CD4-positive, alpha-beta T cell (primary cell): ENCODE measurements at regions not wholly inside any gene's neighbourhood (a gene's known extent, or its start where the extent isn't known, plus 50 kb on each side); places are given as distances from the start of the nearest gene placed in this dataset.
"Not testable (repeated sequence)": the region's sequence is repeated elsewhere in the genome, so short reads cannot be mapped to it uniquely, and the experiment has no call there.

Experiments
- ATAC-seq: fragments of 200-7000 bp; cut with Tn5 transposase; one replicate; pipeline ENCODE4 v1.10.0; 2022; ENCODE audit warnings: mild to moderate bottlenecking; ENCODE audit not compliant: poor library complexity
- CTCF ChIA-PET: fragments of 350-600 bp; sonication (Branson Sonifier 250); formaldehyde crosslinking; loops from one replicate; lab custom pipeline; 2021; ENCODE audit warnings: antibody characterized with exemption, inconsistent platforms; lab: Charles Lee
- POLR2A ChIA-PET: fragments of 350-600 bp; sonication (Branson Sonifier 250); formaldehyde crosslinking; loops from one replicate; lab custom pipeline; 2021; ENCODE audit warnings: antibody characterized with exemption, inconsistent platforms; lab: Charles Lee
- DNase-seq, 14 experiments: peaks; one replicate each; pipeline ENCODE4 v3.0.0-alpha.2; 2013 to 2020; ENCODE audit warnings: mixed read lengths in 2 of 14
- H3K27ac ChIP-seq, 2 donors: one replicate each; pipeline versions ENCODE4 v1.5.1 to v1.7.0; 2013; ENCODE audit warnings: low read length in 2 of 2, low read depth in 1 of 2, mild to moderate bottlenecking in 1 of 2
- H3K27me3 ChIP-seq, 2 experiments: 1 replicate in 1 of 2; 2 replicates in 1 of 2; pipeline versions ENCODE4 v1.6.1 to v1.7.0; 2013; ENCODE audit warnings: low read length in 2 of 2, control low read depth in 1 of 2, mild to moderate bottlenecking in 1 of 2, moderate library complexity in 1 of 2; ENCODE audit not compliant: insufficient read depth in 2 of 2, control insufficient read depth in 1 of 2
- H3K36me3 ChIP-seq: one replicate; pipeline ENCODE4 v1.6.1; 2013; ENCODE audit warnings: low read length, control low read depth; ENCODE audit not compliant: insufficient read depth
- H3K4me1 ChIP-seq: one replicate; pipeline ENCODE4 v1.6.1; 2013; ENCODE audit warnings: low read length, control low read depth; ENCODE audit not compliant: insufficient read depth
- H3K4me3 ChIP-seq: one replicate; pipeline ENCODE4 v1.5.1; 2013; ENCODE audit warnings: mild to moderate bottlenecking, low read length, moderate library complexity
- H3K9me3 ChIP-seq, 2 experiments: 1 replicate in 1 of 2; 2 replicates in 1 of 2; pipeline versions ENCODE4 v1.6.1 to v1.7.0; 2013; ENCODE audit warnings: low read length in 2 of 2, mild to moderate bottlenecking in 2 of 2, control low read depth in 1 of 2, moderate library complexity in 1 of 2; ENCODE audit not compliant: control insufficient read depth in 1 of 2, insufficient read depth in 1 of 2
- H3K27ac Mint-ChIP-seq: one replicate; pipeline ENCODE4 v1.8.0; 2020; ENCODE audit warnings: mixed read lengths
- H3K27me3 Mint-ChIP-seq: one replicate; pipeline ENCODE4 v1.8.0; 2021; ENCODE audit warnings: mixed read lengths
- H3K36me3 Mint-ChIP-seq: one replicate; pipeline ENCODE4 v1.8.0; 2021; ENCODE audit warnings: low read depth, mixed read lengths
- H3K4me1 Mint-ChIP-seq: one replicate; pipeline ENCODE4 v1.8.0; 2021; ENCODE audit warnings: low read depth, mixed read lengths
- H3K4me3 Mint-ChIP-seq: one replicate; pipeline ENCODE4 v1.8.0; 2020; ENCODE audit warnings: mild to moderate bottlenecking, mixed read lengths
- H3K9me3 Mint-ChIP-seq: one replicate; pipeline ENCODE4 v1.8.0; 2020; ENCODE audit warnings: mixed read lengths
- intact Hi-C, 2 experiments: fragments of 100-400 bp; cut with DNase I in 1 of 2; cut with micrococcal nuclease in 1 of 2; formaldehyde crosslinking; loops; one replicate each; pipeline versions ENCODE4 v1.15.1 to v1.9.0; 2023 to 2025; cut with DNase I, micrococcal nuclease
- TF ChIP-seq, protein P1 (sequence below): fragments of 200-600 bp; IDR thresholded peaks from one replicate; pipeline ENCODE4 v1.8.0; 2022; ENCODE audit warnings: antibody characterized with exemption, mild to moderate bottlenecking

DNA sequence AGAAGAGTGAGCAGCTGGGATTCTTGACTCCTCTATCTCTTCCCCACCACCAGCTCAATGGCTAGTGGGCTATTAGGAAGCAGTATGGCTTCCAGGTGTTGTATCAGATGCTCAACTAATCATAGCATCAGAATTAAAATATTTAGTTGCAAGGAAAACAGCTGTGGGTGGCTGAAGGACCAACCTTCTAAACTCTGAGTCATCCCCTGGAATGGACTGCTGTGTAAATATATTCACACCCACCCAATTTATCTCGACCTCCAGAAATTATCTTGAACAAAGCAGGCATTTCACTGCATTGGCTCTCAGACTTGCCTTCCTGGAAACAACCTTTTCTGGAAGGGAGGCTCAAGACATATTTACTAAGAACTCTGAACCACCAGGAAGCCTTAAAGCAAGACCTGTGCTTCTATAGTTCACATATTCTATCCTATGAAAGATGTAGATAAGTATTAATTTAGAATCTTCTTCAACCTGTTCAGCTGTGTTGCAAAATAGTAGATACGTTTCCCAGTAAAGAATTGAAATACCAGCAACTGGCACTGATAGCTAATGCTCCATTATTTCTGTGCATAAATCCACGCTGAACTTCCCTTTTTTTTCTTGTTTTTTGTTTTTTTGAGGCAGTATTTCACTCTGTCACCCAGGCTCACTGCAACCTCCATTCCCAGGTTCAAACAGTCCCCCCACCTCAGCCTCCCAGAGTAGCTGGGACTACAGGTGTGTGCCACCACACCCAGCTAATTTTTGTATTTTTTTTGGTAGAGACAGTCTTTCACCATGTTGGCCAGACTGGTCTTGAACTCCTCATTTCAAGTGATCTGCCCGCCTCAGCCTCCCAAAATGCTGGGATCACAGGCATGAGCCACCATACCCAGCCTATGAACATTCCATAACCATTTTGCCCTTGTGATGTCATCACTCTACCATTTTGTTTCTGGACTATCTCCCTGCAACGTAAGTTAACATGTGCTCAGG lies 56.9 kb upstream of the CD2AP start:
- Histone ChIP-seq H3K27me3 (no peaks in the 10 kb centered on the region), H3K36me3 (no peaks in the 10 kb centered on the region), H3K4me3 (no peak overlapping the region), H3K4me1 (peaks cover 2% of the 10 kb centered on the region), H3K9me3 (no peaks in the 10 kb centered on the region), H3K27ac (no peak overlapping the region)
- H3K36me3 Mint-ChIP-seq, result no peaks in the 10 kb centered on the region
- TF ChIP-seq, protein P1, sequence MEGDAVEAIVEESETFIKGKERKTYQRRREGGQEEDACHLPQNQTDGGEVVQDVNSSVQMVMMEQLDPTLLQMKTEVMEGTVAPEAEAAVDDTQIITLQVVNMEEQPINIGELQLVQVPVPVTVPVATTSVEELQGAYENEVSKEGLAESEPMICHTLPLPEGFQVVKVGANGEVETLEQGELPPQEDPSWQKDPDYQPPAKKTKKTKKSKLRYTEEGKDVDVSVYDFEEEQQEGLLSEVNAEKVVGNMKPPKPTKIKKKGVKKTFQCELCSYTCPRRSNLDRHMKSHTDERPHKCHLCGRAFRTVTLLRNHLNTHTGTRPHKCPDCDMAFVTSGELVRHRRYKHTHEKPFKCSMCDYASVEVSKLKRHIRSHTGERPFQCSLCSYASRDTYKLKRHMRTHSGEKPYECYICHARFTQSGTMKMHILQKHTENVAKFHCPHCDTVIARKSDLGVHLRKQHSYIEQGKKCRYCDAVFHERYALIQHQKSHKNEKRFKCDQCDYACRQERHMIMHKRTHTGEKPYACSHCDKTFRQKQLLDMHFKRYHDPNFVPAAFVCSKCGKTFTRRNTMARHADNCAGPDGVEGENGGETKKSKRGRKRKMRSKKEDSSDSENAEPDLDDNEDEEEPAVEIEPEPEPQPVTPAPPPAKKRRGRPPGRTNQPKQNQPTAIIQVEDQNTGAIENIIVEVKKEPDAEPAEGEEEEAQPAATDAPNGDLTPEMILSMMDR, result no peak
- no peak for ATAC-seq
- H3K27ac Mint-ChIP-seq, result no peak overlapping the region
- POLR2A ChIA-PET, result interaction anchor here (1.6 kb wide), 1 partner anchor 57 kb away, joined by 5 read pairs; the partner anchor contains the start of gene CD2AP
- no peaks in the 10 kb centered on the region for H3K9me3 Mint-ChIP-seq
- DNase-seq, result no peak
- no peak overlapping the region for H3K4me3 Mint-ChIP-seq
- H3K27me3 Mint-ChIP-seq, result no peaks in the 10 kb centered on the region
- CTCF ChIA-PET, result no interaction called here
- intact Hi-C loops, result no loop called here
- no peaks in the 10 kb centered on the region for H3K4me1 Mint-ChIP-seq

DNA sequence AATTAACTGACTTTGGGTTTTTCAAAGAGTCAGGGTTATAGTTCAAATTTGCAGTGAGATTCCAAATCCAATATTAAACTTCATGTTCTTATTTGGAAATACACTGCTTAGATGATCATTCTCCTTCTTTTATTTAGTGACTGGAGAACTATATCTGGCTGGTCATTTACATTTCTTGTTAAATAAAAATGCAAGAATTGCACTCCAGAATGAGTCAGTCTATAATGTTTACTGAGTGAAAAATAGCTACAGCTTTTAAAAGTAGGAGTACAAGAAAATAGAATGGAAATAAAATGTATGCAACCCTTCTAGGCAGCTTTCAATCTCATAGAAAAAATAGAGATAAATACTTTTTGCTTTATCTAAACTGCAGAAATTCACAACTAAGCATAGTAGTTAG lies 54.5 kb upstream of the CD2AP start:
- CTCF ChIA-PET, result no interaction called here
- POLR2A ChIA-PET, result interaction anchor here (1.5 kb wide), 1 partner anchor 54 kb away, joined by 4 read pairs; the partner anchor contains the start of gene CD2AP
- H3K9me3 Mint-ChIP-seq, result peaks cover 3% of the 10 kb centered on the region
- ATAC-seq, result no peak
- H3K27me3 ChIP-seq, result no peaks in the 10 kb centered on the region
- H3K36me3 Mint-ChIP-seq, result no peaks in the 10 kb centered on the region
- TF ChIP-seq, protein P1, result no peak
- intact Hi-C loops, result no loop called here
- no peak overlapping the region for H3K27ac Mint-ChIP-seq
- no peaks in the 10 kb centered on the region for H3K36me3 ChIP-seq
- H3K27me3 Mint-ChIP-seq, result no peaks in the 10 kb centered on the region
- H3K4me3 Mint-ChIP-seq, result no peak overlapping the region
- no peak overlapping the region for H3K27ac ChIP-seq
- no peaks in the 10 kb centered on the region for H3K4me1 ChIP-seq
- H3K9me3 ChIP-seq, result peaks cover 0 to under 1% of the 10 kb centered on the region in 2 experiments
- DNase-seq, result no peak
- no peaks in the 10 kb centered on the region for H3K4me1 Mint-ChIP-seq
- H3K4me3 ChIP-seq, result no peak overlapping the region

DNA sequence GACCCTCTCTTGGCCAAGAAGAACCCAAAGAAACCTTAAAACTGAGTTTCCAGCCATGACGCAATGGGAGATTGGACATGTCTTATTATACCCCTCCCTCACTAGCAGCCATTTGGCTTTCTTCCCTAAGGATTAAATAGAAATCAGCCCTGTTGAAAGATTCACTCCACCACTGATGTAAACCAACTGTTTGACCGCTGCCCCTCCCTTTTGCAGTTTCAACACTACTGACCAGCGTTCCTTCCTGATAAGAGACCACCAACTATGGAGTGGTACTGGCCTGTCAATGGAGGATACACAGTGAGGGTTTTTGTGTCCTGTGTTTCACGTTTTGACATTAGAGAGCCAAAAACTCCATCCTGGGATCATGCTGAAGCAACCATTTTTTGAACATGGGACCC lies 53.2 kb upstream of the CD2AP start:
- H3K4me3 ChIP-seq, result no peak overlapping the region
- intact Hi-C loops, result no loop called here
- TF ChIP-seq, protein P1, result no peak
- Mint-ChIP-seq H3K4me1 (no peaks in the 10 kb centered on the region), H3K36me3 (no peaks in the 10 kb centered on the region), H3K27me3 (no peaks in the 10 kb centered on the region), H3K9me3 (peaks cover 8% of the 10 kb centered on the region), H3K4me3 (no peak overlapping the region), H3K27ac (no peak overlapping the region)
- no peaks in the 10 kb centered on the region for H3K36me3 ChIP-seq
- H3K27me3 ChIP-seq, result no peaks in the 10 kb centered on the region
- ATAC-seq (no peak), DNase-seq (no peak)
- POLR2A ChIA-PET, result interaction anchor here (1.2 kb wide), 1 partner anchor 10 kb away, joined by 6 read pairs; no protein-coding TSS in a partner anchor
- peaks cover 9 to 12% of the 10 kb centered on the region in 2 experiments for H3K9me3 ChIP-seq
- H3K27ac ChIP-seq, result no peak overlapping the region
- H3K4me1 ChIP-seq, result no peaks in the 10 kb centered on the region
- CTCF ChIA-PET, result no interaction called here

DNA sequence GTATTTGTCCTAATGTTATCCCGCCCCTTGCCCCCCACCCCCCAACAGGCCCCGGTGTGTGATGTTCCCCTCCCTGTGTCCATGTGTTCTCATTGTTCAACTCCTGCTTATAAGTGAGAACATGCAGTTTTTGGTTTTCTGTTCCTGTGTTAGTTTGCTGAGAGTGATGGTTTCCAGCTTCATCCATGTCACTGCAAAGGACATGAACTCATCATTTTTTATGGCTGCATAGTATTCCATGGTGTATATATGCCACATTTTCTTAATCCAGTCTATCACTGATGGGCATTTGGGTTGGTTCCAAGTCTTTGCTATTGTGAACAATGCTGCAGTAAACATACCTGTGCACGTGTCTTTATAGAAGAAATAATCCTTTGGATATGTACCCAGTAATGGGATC lies 51.9 kb upstream of the CD2AP start:
- H3K36me3 Mint-ChIP-seq, POLR2A ChIA-PET, H3K27ac ChIP-seq, CTCF ChIA-PET, H3K4me3 ChIP-seq, intact Hi-C loops, H3K27me3 Mint-ChIP-seq, H3K4me3 Mint-ChIP-seq, ATAC-seq, H3K4me1 Mint-ChIP-seq, H3K27ac Mint-ChIP-seq, H3K27me3 ChIP-seq, H3K4me1 ChIP-seq, H3K36me3 ChIP-seq, DNase-seq: not testable (repeated sequence)
- H3K9me3 Mint-ChIP-seq, result peaks cover 12% of the 10 kb centered on the region
- peaks cover 12 to 14% of the 10 kb centered on the region in 2 experiments for H3K9me3 ChIP-seq
